ENCODE measurements at regions not wholly inside any gene's neighbourhood (a gene's known extent, or its start where the extent isn't known, plus 50 kb on each side); places are given as distances from the start of the nearest gene placed in this dataset.

DNA sequence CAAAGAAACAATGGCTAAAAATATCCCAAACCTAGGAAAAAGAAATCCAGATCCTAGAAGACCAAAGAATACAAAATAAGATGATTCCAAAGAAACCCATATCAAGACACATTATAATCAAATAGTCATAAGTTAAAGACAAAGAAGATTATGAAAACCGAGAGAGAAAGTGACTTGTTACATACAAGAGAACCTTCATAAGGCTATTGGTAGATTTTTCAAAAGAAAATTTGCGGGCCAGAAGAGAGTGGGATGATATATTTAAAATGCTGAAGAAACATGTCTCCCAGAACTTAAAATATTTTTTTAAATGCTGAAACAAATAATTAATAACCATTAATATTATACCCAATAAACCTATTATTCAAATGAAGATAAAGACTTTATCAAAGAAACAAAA, 687.3 kb downstream of the TLE4 start:
- no peak for TF ChIP-seq POLR2A (IDR thresholded peaks at IDR 0.05)
- TF ChIP-seq, protein P1, sequence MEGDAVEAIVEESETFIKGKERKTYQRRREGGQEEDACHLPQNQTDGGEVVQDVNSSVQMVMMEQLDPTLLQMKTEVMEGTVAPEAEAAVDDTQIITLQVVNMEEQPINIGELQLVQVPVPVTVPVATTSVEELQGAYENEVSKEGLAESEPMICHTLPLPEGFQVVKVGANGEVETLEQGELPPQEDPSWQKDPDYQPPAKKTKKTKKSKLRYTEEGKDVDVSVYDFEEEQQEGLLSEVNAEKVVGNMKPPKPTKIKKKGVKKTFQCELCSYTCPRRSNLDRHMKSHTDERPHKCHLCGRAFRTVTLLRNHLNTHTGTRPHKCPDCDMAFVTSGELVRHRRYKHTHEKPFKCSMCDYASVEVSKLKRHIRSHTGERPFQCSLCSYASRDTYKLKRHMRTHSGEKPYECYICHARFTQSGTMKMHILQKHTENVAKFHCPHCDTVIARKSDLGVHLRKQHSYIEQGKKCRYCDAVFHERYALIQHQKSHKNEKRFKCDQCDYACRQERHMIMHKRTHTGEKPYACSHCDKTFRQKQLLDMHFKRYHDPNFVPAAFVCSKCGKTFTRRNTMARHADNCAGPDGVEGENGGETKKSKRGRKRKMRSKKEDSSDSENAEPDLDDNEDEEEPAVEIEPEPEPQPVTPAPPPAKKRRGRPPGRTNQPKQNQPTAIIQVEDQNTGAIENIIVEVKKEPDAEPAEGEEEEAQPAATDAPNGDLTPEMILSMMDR (IDR thresholded peaks at IDR 0.05 in 4 of 5, conservative IDR thresholded peaks at IDR 0.05 in 1 of 5): no peak
